WERI-Rb-1 (cell line): ENCODE measurements at regions not wholly inside any gene's neighbourhood (a gene's known extent, or its start where the extent isn't known, plus 50 kb on each side); places are given as distances from the start of the nearest gene placed in this dataset.
"Not testable (repeated sequence)": the region's sequence is repeated elsewhere in the genome, so short reads cannot be mapped to it uniquely, and the experiment has no call there.

ENCODE experiments used
- DNase-seq: peaks from one replicate; pipeline ENCODE4 v3.0.0-alpha.2; 2020
- H3K27ac ChIP-seq: fragments of 250-450 bp; sonication (Bioruptor Pico); 2 replicates; pipeline ENCODE4 v1.5.1; 2020; ENCODE audit warnings: mild to moderate bottlenecking, moderate library complexity
- H3K27me3 ChIP-seq: fragments of 250-450 bp; sonication (Bioruptor Pico); 2 replicates; pipeline ENCODE4 v1.5.1; 2021; ENCODE audit warnings: mild to moderate bottlenecking, low read depth, moderate library complexity; ENCODE audit not compliant: insufficient read depth, severe bottlenecking
- H3K36me3 ChIP-seq: fragments of 250-450 bp; sonication (Bioruptor Pico); 2 replicates; pipeline ENCODE4 v1.5.1; 2020; ENCODE audit warnings: mild to moderate bottlenecking, moderate library complexity
- H3K4me3 ChIP-seq: 2 replicates; pipeline ENCODE4 v1.5.1; 2011; ENCODE audit warnings: low read depth, mild to moderate bottlenecking, control low read depth, low read length
- H3K9me3 ChIP-seq: fragments of 250-450 bp; sonication (Bioruptor Pico); 2 replicates; pipeline ENCODE4 v1.5.1; 2021; ENCODE audit warnings: mild to moderate bottlenecking, moderate library complexity; ENCODE audit not compliant: severe bottlenecking
- TF ChIP-seq, protein P1 (sequence below): IDR thresholded peaks from 2 replicates; pipeline ENCODE4 v1.5.1; 2011; ENCODE audit warnings: low read depth, mild to moderate bottlenecking, control low read depth, inconsistent platforms, low read length

DNA sequence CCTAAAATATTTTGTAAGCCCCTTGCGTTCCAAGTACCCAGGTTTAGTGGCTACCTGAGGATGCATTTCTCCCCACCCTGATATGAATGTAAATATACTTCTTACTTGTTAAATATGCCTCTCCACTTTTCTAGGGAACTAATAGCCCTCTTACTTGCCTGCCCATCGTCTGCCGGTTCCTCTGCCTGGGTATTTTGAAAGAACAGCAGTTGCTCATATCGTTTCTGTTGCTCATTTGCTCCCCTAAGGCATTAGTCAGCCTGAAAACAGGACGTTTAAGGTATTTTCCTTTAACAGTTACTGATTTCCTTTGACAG, 141.3 kb upstream of the CARMIL1 start:
- DNase-seq: no peak
- Histone ChIP-seq H3K36me3 (no peaks in the 10 kb centered on the region), H3K27ac (no peak overlapping the region), H3K27me3 (no peaks in the 10 kb centered on the region), H3K9me3 (peaks cover 24% of the 10 kb centered on the region), H3K4me3 (no peak overlapping the region)
- TF ChIP-seq, protein P1, sequence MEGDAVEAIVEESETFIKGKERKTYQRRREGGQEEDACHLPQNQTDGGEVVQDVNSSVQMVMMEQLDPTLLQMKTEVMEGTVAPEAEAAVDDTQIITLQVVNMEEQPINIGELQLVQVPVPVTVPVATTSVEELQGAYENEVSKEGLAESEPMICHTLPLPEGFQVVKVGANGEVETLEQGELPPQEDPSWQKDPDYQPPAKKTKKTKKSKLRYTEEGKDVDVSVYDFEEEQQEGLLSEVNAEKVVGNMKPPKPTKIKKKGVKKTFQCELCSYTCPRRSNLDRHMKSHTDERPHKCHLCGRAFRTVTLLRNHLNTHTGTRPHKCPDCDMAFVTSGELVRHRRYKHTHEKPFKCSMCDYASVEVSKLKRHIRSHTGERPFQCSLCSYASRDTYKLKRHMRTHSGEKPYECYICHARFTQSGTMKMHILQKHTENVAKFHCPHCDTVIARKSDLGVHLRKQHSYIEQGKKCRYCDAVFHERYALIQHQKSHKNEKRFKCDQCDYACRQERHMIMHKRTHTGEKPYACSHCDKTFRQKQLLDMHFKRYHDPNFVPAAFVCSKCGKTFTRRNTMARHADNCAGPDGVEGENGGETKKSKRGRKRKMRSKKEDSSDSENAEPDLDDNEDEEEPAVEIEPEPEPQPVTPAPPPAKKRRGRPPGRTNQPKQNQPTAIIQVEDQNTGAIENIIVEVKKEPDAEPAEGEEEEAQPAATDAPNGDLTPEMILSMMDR: no peak

DNA sequence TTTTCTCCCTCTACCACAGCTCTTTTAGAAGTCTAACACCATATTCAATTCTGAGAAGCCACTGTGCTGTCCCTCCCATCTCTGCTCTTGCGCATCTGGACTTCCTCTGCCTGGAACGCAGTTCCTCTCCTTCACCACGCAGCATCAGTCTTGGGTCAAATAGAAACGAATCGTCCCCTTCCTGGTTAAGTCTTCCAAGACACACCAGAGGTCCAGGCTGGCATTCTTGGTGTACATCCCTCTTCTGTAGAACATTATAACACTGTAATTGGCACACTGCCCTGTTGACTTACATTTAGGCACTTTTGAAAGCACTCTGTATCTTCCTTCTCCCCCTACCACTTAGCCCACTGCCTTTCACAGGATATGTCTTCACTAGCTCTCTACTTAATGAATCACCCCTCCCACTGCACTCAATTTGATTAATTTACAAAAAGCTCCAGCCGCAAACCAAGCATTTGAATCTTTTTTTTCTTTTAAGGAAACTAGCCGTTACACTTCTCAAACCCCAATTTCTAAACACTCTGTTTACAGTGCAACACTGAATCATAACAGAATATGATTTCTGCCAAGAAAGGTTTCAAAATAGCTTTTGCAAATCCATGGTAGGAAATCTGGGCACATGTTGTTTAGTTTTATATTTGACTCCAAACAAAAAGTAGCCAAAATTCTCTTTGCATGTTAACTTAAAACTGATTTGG, 140.8 kb upstream of the CARMIL1 start:
- TF ChIP-seq, protein P1: no peak
- no peak overlapping the region for H3K27ac ChIP-seq
- DNase-seq: no peak
- H3K36me3 ChIP-seq: no peaks in the 10 kb centered on the region
- H3K9me3 ChIP-seq: peaks cover 19% of the 10 kb centered on the region
- H3K4me3 ChIP-seq: no peak overlapping the region
- no peaks in the 10 kb centered on the region for H3K27me3 ChIP-seq

DNA sequence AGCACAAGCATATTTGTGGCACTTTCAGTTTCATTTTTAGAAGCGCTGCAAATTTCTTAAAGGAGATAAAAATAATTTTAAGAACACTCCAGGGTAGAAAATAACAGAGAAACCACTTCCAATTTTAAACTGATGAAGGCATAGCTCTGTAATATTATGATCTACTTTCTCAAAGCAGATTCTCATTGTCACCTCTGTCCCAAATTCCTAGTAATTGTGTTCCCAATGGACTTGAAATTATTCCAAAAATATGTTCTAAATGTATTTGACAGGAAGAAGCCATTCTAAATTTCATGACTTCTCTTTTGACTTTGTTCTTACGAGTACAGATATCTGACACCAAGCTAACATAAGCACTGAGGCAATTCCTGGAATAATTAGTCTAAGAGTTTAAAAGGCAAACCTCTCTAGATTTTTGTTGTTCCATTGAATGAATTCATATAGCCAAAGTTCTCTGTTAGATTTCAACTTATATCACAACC, 140.2 kb upstream of the CARMIL1 start:
- Histone ChIP-seq H3K27ac (no peak overlapping the region), H3K27me3 (no peaks in the 10 kb centered on the region), H3K36me3 (no peaks in the 10 kb centered on the region), H3K9me3 (peaks cover 13% of the 10 kb centered on the region), H3K4me3 (no peak overlapping the region)
- no peak for DNase-seq
- TF ChIP-seq, protein P1: no peak

DNA sequence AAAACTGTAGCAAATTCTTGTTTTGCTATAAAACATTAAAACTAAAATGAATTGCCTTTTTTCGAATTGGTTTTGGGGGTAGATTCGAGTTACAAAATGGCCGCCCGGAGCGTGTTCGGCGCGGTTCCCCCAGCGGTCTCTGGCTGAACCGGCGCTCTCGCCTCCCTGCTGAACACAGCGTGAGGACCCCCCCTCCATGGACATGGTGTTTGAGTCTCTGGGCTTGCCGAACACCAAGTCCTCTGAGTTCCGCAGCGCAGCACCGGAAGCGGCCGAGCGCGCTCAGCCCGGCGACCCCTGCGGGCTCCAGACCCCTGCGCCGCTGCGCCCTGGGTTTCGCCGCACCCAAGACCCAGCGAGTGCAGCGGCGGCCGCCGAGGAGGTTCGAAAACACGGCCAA, 139.6 kb upstream of the CARMIL1 start:
- not testable (repeated sequence) for H3K36me3 ChIP-seq, H3K27me3 ChIP-seq, DNase-seq, H3K9me3 ChIP-seq, H3K27ac ChIP-seq, H3K4me3 ChIP-seq

DNA sequence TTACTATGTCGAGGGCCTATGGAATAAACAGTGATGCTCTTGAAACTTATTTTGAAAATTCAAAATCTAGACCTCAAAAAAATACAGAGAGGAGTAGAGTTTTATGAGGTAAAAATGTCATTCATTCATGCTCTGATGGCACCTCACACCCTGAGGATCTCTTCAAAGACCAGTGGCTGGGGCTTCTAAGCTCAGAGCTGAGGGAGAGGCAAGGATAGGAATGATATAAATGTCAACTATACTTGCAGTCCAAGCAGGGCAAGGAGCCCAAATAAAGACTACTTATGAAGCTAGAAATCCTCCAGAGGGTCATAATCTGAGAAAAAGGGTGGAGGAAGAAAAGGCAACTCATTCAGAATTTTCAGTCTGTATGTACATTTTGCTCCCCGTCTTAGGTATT, 136.7 kb upstream of the CARMIL1 start:
- Histone ChIP-seq H3K27me3 (no peaks in the 10 kb centered on the region), H3K4me3 (no peak overlapping the region), H3K9me3 (peaks cover 3% of the 10 kb centered on the region), H3K27ac (no peak overlapping the region), H3K36me3 (no peaks in the 10 kb centered on the region)
- no peak for DNase-seq
- TF ChIP-seq, protein P1: no peak

DNA sequence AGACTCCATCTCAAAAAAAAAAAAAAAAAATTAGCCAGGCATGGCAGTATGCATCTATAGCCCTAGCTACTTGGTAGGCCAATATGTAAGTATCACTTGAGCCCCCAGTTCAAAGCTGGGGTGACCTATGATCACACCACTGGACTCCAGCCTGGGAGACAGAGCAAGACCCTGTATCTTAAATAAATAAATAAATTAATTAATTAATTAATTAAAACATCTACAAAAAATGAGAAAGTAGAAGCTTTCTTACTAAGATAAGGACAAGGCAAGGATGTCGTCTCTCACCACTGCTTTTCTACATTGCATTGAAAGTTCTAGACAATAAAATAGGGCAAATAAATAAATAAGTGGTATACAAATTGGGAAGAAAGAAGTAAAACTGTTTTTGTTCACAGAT, 134.3 kb upstream of the CARMIL1 start:
- DNase-seq: no peak
- Histone ChIP-seq H3K36me3 (no peaks in the 10 kb centered on the region), H3K4me3 (no peak overlapping the region), H3K27ac (no peak overlapping the region), H3K9me3 (no peaks in the 10 kb centered on the region), H3K27me3 (no peaks in the 10 kb centered on the region)
- TF ChIP-seq, protein P1: no peak
